GM19438 (cell line): ENCODE measurements at regions not wholly inside any gene's neighbourhood (a gene's known extent, or its start where the extent isn't known, plus 50 kb on each side); places are given as distances from the start of the nearest gene placed in this dataset.
"Not testable (repeated sequence)": the region's sequence is repeated elsewhere in the genome, so short reads cannot be mapped to it uniquely, and the experiment has no call there.

Experiments used
- ATAC-seq: cut with Tn5 transposase; IDR thresholded peaks from one replicate; pipeline ENCODE4 v1.9.1; 2021; ENCODE audit warnings: low read depth; ENCODE audit not compliant: unreplicated experiment

- no peak for ATAC-seq
Measured at GRCh38 chr1:221237587-221237986, 358.3 kb downstream of the HLX start.

DNA sequence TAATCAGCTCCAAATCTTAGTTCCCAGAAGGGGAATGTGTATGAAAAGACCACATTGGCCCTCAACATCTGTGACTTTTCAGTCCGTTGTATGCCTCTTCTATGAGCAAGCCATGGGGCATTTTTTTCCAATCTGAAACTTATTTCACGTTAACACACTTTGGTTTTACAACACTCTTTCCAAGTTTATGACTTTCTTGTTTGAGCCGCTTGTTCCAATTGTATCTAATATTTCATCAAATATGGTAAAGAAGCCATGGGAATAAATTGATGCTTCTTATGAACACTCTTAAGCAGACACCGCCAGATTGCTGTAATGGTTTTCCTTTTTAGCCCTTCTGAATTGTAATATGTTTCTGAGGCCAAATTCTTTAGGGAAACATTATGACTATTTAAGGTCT lies 359.9 kb downstream of the HLX start:
- no peak for ATAC-seq

DNA sequence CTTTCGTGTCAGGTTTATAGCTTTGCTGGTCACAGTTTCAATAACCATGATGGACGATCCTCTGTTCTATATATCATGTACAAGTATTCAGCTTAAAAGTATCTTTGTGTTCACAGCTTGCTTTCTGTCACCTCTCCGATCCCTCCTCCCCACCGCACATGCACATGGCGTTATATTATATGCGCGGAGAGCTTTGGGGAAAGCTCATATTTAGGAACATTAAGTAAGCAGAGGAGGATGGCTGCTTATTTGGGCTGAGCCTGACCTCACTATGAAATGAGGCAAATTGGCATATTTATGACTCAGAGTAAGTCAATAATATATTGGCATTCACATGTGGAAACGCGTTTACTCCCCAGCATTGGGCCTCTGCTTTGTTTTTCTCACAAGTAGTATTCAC lies 360.5 kb downstream of the HLX start:
- ATAC-seq, result no peak

GRCh38 chr1:221240690-221241089 lies 361.4 kb downstream of the HLX start:
- no peak for ATAC-seq

DNA sequence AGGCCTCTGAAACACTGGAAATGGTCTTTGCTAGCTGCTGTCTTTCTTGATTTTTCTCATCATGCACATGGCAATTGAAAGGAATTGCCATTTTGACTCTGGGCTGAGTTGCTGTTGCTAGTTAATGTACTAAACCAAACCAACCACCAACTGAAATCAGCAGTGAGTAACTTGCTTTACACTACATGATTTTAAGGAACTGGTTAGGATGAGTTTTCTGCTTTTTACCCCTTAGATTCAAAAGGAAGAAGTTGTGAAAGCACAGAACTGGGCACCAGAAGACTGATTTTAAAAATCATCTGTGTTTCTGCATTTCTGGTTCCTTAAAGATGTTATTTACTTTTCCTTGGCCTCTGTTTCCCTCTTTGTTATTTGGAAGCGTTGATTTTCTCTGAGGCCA lies 361.9 kb downstream of the HLX start:
- no peak for ATAC-seq

- ATAC-seq, result no peak
Measured at GRCh38 chr1:221241592-221241991, 362.3 kb downstream of the HLX start.

GRCh38 chr1:221246067-221246466 lies 366.8 kb downstream of the HLX start:
- no peak for ATAC-seq

DNA sequence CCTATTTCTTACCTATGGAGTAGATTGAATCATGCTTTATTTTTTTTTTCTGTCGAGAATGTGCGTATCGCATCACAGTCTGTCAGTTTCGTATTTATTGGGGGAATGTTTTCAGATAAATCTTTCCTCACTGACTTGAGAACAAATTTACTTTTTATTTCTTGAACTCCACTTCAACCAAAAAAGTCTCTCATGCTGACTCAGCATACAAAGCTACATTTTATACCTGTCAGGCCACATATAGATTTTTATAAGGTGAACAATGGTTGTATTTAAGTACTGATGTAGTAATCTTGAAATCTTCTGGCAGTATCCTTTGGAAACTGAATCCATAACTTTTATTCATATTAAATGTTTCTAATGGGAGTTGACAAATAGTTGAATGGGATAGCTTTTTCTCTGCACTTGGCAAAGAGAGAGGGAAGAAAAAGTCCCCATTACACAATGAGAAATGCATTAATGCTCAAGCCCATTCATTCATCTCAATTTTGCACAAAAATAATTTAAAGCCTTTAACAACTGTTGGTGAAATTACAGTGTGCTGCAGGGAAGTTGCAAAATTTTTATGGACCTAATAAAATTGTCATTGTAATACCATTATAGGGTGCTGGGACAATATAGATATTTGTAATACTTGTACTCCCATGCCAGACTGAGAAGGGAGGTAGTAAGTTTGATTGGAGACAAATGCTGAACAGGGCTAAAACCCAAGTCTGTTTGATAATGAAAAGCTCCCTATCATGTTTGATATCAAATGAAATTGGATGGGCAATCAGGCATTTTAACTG lies 367.6 kb downstream of the HLX start:
- no peak for ATAC-seq

- ATAC-seq, result no peak
Measured at GRCh38 chr1:221251580-221251979, 372.3 kb downstream of the HLX start.

- ATAC-seq, result no peak
Measured at GRCh38 chr1:221254813-221255212, 375.6 kb downstream of the HLX start.

DNA sequence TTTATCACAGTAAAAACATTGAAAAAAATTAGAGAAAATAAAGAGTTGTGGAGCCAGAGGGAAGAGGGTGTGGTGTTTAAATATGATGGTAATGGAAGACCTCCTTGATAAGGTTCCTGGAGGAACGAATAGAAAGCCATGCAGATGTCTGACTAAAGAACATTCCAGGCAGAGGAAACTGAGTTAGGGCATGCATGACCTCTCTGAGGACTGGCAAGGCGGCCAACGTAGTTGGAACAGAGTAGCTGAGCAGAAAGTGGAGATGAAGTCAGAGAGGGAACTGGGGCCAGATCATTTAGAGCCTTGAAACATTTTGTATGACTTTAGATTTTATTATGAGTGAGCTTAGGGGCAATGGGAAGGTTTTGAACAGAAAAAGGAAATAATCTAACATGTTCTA lies 377.5 kb downstream of the HLX start:
- no peak for ATAC-seq

GRCh38 chr1:221257548-221257947 lies 378.3 kb downstream of the HLX start:
- not testable (repeated sequence) for ATAC-seq

DNA sequence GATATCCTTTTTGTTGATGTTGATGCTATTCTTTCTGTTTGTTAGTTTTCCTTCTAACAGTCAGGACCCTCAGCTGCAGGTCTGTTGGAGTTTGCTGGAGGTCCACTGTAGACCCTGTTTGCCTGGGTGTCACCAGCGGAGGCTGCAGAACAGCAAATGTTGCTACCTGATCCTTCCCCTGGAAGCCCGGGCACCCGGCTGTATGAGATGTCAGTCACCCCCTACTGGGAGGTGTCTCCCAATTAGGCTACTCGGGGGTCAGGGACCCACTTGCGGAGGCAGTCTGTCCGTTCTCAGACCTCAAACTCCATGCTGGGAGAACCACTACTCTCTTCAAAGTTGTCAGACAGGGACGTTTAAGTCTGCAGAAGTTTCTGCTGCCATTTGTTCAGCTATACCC lies 383.4 kb downstream of the HLX start:
- not testable (repeated sequence) for ATAC-seq

- ATAC-seq, result peak; percentile 96
Measured at GRCh38 chr1:221263831-221264767, 384.9 kb downstream of the HLX start.

- ATAC-seq, result no peak
Measured at GRCh38 chr1:221264848-221265247, 385.6 kb downstream of the HLX start.

DNA sequence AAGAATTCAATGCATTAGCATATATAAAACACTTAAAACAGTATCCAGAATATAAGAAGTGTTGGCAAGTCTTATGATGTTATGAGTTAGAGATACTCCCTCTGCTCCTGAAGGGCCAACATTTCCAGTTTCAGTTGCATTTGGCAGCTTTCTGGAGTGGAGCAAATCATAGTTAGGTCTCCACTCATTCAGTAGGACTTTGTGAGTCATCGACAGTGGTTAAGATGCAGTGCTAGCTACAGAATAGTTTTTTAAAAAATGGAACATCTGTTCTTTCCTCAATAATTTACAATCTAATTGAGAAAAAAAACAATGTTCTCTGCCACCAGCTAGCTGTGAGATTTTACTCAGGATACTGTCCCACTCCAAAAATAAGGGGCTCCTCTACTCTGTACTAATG lies 389.1 kb downstream of the HLX start:
- ATAC-seq, result no peak

- ATAC-seq, result no peak
Measured at GRCh38 chr1:221271701-221272100, 392.5 kb downstream of the HLX start.

DNA sequence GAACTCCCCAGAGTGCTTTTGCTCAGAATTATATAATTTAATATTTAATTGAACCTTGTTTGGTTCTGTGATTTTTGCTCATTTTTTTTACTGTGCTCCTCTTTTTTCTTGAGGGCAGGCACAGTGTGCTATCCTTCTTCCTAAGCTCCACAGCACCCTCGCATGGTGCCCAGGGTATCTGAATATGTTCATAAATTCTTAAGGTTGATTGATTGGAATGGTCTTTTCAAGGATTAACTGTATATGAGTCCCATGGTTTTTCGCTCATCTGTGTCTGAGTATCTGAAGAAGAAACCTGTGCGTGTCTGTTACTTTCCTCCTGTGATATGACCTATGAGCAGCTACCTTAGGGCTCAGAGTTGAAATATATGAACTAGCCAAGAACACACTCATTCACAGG lies 393.7 kb downstream of the HLX start:
- ATAC-seq, result no peak

DNA sequence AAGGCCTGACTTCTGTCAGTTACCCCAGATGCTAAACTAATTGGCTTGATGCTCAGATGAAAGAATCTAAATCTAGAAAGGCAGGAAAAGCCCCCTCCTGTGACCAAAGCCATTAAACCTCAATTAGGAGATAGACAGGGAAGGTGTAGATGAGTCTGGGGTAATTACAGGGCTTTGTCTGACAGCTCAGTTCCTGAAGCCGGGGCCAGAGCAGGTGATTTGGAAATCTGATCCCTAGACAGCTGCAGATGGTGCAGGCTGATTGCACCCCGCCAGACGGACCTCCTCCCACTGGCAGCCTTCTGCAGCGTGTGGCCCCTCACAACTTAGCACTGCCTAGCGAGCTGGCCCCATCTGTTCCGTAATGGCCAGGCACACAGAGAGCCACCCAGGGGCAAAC lies 395.1 kb downstream of the HLX start:
- no peak for ATAC-seq

- no peak for ATAC-seq
Measured at GRCh38 chr1:221276896-221277409, 397.7 kb downstream of the HLX start.

DNA sequence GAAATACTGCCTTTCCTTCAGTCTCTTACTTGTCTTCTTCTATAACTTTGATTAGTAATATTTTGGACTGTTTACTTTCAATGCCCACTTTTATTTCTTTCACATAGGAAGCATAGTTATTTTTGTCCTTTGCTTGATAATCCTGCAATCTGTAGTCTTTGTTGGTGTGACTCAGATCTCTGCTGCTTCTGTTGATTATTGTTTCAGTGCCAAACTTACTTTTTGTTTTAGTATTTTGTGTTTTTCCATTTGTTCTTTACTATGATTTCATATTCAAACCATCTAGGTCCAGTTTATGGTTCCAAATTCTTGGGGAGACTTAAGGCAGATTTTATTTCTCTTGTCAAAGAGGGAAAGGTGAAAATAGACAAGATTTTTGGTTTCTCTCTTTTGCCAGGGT lies 399.9 kb downstream of the HLX start:
- no peak for ATAC-seq
